Esophagus muscularis mucosa (tissue), 4 donors: ENCODE measurements at regions not wholly inside any gene's neighbourhood (a gene's known extent, or its start where the extent isn't known, plus 50 kb on each side); places are given as distances from the start of the nearest gene placed in this dataset.
A peak's percentile ranks its signal among the peaks of the same experiment; 100 is the strongest.

Experiments
- DNase-seq: peaks from one replicate; pipeline ENCODE4 v3.0.0-alpha.2; 2017; ENCODE audit errors: extremely low spot score
- H3K27ac ChIP-seq, 4 donors: fragments of 200-600 bp; sonication (generic); replicated peaks in 1 of 4; 1 replicate in 3 of 4; 2 replicates in 1 of 4; pipeline ENCODE4 v1.5.1; 2016 to 2019; ENCODE audit warnings: mild to moderate bottlenecking in 1 of 4
- H3K27me3 ChIP-seq, 4 donors: fragments of 200-600 bp; sonication (generic); one replicate each; pipeline versions ENCODE4 v1.5.1 to v1.6.0; 2016 to 2019
- H3K36me3 ChIP-seq, 4 donors: fragments of 200-600 bp; sonication (generic); one replicate each; pipeline ENCODE4 v1.5.1; 2016 to 2019
- H3K4me1 ChIP-seq, 4 donors: fragments of 200-600 bp; sonication (generic); one replicate each; pipeline ENCODE4 v1.5.1; 2016 to 2019
- H3K4me3 ChIP-seq, 4 donors: fragments of 200-600 bp; sonication (generic); 1 replicate in 2 of 4; 2 replicates in 2 of 4; pipeline ENCODE4 v1.5.1; 2016 to 2019; ENCODE audit warnings: mild to moderate bottlenecking in 4 of 4, moderate library complexity in 1 of 4
- H3K9me3 ChIP-seq, 4 donors: fragments of 200-600 bp; sonication (generic); 1 replicate in 3 of 4; 2 replicates in 1 of 4; pipeline ENCODE4 v1.5.1; 2016 to 2019
- EP300 ChIP-seq: sonication (generic); formaldehyde crosslinking; IDR thresholded peaks from one replicate; pipeline ENCODE4 v1.6.1; 2017; ENCODE audit warnings: antibody characterized with exemption
- POLR2A ChIP-seq: fragments of 450-650 bp; IDR thresholded peaks from one replicate; pipeline ENCODE4 v1.6.1; 2017; ENCODE audit warnings: antibody characterized with exemption, moderate library complexity, mild to moderate bottlenecking, low read depth
- POLR2AphosphoS5 ChIP-seq, 2 donors: sonication (generic); formaldehyde crosslinking; IDR thresholded peaks; one replicate each; pipeline ENCODE4 v1.6.1; 2017; ENCODE audit warnings: antibody characterized with exemption in 2 of 2
- WGBS: methylation state at CpG from one replicate; pipeline ENCODE4 v1.1.5; 2018; 5-methylcytosine and 5-hydroxymethylcytosine counted together
- intact Hi-C: fragments of 100-400 bp; cut with DNase I; formaldehyde crosslinking; loops from one replicate; pipeline ENCODE4 v1.15.1; 2023
- TF ChIP-seq, protein P1 (sequence below), 3 experiments: fragments of 200-600 bp in 2 of 3; fragments of 450-650 bp in 1 of 3; sonication (generic) in 2 of 3; IDR thresholded peaks; one replicate each; pipeline ENCODE4 v1.5.1; 2017 to 2019; ENCODE audit warnings: antibody characterized with exemption in 3 of 3, mild to moderate bottlenecking in 2 of 3, moderate library complexity in 1 of 3

DNA sequence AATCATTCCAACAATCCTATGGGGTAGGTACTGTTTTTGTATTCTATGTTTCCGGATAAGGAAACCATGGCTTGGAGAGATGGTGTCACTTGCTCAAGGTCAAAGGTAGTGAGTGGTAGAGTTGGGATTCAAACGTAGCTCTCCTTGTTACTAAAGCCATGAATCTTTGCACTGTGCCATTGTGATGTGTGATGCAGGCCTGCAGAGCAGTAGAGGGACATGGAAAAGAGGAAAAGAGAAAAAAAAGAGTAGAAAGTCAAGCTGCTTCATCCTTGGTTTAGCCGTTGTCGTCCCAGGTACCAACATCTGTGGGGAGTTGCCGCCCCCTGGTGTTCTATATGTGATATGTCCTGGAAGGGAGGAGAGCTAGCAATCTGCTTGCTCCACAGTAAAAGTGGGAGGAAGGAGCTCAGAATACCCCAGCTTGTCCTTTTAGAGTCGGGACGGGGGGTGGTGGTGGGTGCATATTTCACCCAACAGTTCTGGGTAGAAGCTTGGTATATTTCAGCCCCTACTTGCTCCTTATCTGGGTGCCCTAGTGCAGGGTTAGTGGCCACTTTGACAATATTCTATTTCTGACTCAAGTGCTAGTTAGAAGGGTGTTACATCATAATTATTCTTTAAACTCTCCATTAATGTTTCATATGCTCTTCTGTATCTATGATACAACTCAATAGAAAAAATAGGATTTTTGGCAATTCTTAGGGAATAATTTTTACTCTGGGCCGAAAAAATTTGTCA is 98.4 kb downstream of the EBNA1BP2 start:
- intact Hi-C loops = loop anchor here (1.0 to 5.0 kb wide), 2 partner anchors 160 to 296 kb away; no protein-coding TSS in a partner anchor
- WGBS = 29% methylated on average over 8 of the region's 8 CpGs
- Histone ChIP-seq H3K36me3 (no peaks in the 10 kb centered on the region), H3K27ac (no peak overlapping the region), H3K4me3 (no peak overlapping the region), H3K4me1 (peaks cover under 1 to 16% (median 4%) of the 10 kb centered on the region in 4 donors), H3K27me3 (peaks cover 0 to under 1% (median 0%) of the 10 kb centered on the region in 4 donors), H3K9me3 (no peaks in the 10 kb centered on the region)
- TF ChIP-seq EP300 (no peak), POLR2A (no peak), POLR2AphosphoS5 (IDR thresholded peaks at IDR 0.05) (peak in 1 of 2 donors; percentile 38)
- TF ChIP-seq, protein P1, sequence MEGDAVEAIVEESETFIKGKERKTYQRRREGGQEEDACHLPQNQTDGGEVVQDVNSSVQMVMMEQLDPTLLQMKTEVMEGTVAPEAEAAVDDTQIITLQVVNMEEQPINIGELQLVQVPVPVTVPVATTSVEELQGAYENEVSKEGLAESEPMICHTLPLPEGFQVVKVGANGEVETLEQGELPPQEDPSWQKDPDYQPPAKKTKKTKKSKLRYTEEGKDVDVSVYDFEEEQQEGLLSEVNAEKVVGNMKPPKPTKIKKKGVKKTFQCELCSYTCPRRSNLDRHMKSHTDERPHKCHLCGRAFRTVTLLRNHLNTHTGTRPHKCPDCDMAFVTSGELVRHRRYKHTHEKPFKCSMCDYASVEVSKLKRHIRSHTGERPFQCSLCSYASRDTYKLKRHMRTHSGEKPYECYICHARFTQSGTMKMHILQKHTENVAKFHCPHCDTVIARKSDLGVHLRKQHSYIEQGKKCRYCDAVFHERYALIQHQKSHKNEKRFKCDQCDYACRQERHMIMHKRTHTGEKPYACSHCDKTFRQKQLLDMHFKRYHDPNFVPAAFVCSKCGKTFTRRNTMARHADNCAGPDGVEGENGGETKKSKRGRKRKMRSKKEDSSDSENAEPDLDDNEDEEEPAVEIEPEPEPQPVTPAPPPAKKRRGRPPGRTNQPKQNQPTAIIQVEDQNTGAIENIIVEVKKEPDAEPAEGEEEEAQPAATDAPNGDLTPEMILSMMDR (IDR thresholded peaks at IDR 0.05) = peak; percentile 85 to 94 (median 91)
- no peak for DNase-seq

DNA sequence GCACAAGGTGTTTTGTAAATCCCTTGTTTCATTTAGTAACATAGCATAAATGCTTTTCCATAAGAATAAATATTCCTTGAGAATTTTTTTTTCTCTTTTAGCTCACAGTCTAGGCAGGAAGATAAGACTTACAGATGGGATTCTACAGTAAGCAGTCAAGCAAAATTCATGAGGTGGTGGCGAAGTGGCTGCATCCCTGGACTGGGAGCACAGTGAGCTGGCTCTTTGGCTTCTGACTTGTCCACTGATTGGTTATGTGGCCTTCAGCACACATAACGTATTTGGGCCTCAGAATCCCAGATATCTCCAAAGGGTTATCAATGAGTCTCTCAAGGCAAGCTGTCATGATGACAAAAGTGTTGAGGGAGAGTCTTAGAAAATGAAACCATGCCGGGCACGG is 99.8 kb downstream of the EBNA1BP2 start:
- no peak for TF ChIP-seq POLR2AphosphoS5 (IDR thresholded peaks at IDR 0.05)
- TF ChIP-seq POLR2A = no peak
- TF ChIP-seq, protein P1 (IDR thresholded peaks at IDR 0.05) = no peak
- no peak for TF ChIP-seq EP300
- Histone ChIP-seq H3K4me3 (no peak overlapping the region), H3K27me3 (peaks cover 0 to 7% (median 0%) of the 10 kb centered on the region in 4 donors), H3K4me1 (peaks cover 5 to 27% (median 14%) of the 10 kb centered on the region in 4 donors), H3K36me3 (no peaks in the 10 kb centered on the region), H3K27ac (no peak overlapping the region), H3K9me3 (no peaks in the 10 kb centered on the region)
- 87% methylated on average over 4 of the region's 4 CpGs for WGBS
- no peak for DNase-seq
- intact Hi-C loops = loop anchor here (5.0 kb wide), 1 partner anchor 295 kb away; no protein-coding TSS in a partner anchor

DNA sequence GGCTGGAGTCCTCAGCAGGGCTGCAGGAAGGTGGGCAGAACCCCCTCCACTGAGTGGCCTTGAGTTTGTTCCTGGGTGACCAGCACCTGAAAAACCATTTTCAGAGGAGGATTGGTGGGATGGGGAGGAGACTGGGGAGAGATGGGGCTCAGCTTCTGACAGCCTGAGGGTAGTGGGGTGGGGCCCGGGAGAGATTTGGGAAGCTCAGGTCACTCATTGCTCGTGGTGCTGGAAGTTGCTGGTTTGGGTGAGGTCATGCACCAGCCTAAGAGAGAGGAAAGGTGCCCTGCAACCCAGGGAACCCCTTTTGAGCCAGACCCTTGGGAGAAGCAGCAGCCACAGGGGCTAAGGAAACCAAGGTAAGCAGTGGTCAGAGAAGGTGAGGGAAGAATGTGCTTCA is 100.8 kb downstream of the EBNA1BP2 start:
- H3K9me3 ChIP-seq = no peaks in the 10 kb centered on the region
- TF ChIP-seq EP300 (no peak), POLR2AphosphoS5 (IDR thresholded peaks at IDR 0.05) (no peak)
- TF ChIP-seq, protein P1 (IDR thresholded peaks at IDR 0.05) = no peak
- intact Hi-C loops = loop anchor here (5.0 kb wide), 1 partner anchor 294 kb away; no protein-coding TSS in a partner anchor
- no peak overlapping the region for H3K27ac ChIP-seq
- H3K27me3 ChIP-seq = peaks cover 0 to 7% (median 0%) of the 10 kb centered on the region in 4 donors
- no peak for DNase-seq
- WGBS = 72% methylated on average over 2 of the region's 2 CpGs
- H3K4me1 ChIP-seq = peaks cover 5 to 27% (median 14%) of the 10 kb centered on the region in 4 donors
- no peaks in the 10 kb centered on the region for H3K36me3 ChIP-seq
- H3K4me3 ChIP-seq = no peak overlapping the region

DNA sequence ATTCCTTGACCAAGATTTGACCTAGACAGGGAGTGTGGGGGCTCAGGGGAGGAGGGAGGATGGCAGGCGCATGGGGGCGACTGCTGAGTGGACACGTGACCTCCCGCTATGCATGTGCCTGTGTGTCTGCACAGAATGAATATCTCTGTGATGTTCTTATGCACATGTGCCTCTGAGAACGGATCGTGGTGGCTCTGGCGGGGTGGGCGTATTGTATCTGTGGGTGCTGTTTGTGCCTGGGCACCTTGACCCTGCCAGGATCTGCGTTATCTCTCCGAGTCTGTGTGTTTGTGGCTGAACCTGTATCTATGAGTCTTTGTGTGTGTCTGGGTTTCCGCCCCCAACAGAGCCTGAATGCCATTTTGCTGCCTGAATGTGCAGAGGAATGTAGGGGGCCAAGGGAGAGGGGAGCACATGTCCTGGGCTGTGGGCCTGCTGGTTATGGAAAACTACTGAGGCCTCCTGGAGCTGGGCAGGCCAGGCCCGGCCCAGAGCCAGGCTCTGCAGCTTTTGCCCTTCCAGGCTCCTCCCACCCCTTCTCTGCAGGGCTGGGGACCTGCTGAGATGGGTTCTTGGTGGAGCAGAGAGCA is 102.5 kb downstream of the EBNA1BP2 start:
- Histone ChIP-seq H3K4me3 (no peak overlapping the region), H3K9me3 (no peaks in the 10 kb centered on the region), H3K27ac (no peak overlapping the region), H3K36me3 (no peaks in the 10 kb centered on the region), H3K4me1 (peaks cover 5 to 27% (median 14%) of the 10 kb centered on the region in 4 donors), H3K27me3 (peaks cover 0 to 7% (median 0%) of the 10 kb centered on the region in 4 donors)
- TF ChIP-seq POLR2AphosphoS5 (IDR thresholded peaks at IDR 0.05) = no peak
- no peak for TF ChIP-seq POLR2A
- intact Hi-C loops = loop anchor here (5.0 kb wide), 1 partner anchor 292 kb away; no protein-coding TSS in a partner anchor
- DNase-seq = no peak
- WGBS = 91% methylated on average over 12 of the region's 12 CpGs

DNA sequence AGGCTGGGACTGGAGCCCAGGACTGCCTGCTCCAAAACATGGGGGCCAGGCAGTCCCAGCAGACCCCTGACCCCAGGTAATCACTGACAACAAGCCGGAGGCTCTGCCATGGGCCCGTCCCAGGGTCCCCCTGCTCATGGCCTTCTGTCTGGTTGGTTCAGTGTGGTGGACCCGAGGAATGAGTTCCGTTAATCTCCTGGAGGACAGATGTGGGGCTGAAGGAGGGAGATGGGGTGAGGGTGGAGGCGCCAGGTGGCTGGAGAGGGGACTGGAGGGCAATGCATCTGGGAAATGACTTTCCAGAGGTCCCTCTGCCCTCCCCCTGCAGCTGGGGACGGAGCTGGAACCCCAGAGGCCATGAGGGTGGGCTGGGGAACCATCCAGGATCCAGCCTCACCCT is 103.2 kb downstream of the EBNA1BP2 start:
- H3K36me3 ChIP-seq = no peaks in the 10 kb centered on the region
- H3K27ac ChIP-seq = no peak overlapping the region
- H3K27me3 ChIP-seq = peaks cover 0 to 7% (median 0%) of the 10 kb centered on the region in 4 donors
- TF ChIP-seq EP300 = no peak
- TF ChIP-seq, protein P1 (IDR thresholded peaks at IDR 0.05) = no peak
- no peak for TF ChIP-seq POLR2A
- no peak for TF ChIP-seq POLR2AphosphoS5 (IDR thresholded peaks at IDR 0.05)
- peak overlapping the region in 1 of 4 donors; percentile 58 for H3K4me3 ChIP-seq
- no peaks in the 10 kb centered on the region for H3K9me3 ChIP-seq
- intact Hi-C loops = no loop called here
- 96% methylated on average over 5 of the region's 6 CpGs for WGBS
- peaks cover 5 to 27% (median 14%) of the 10 kb centered on the region in 4 donors for H3K4me1 ChIP-seq
- DNase-seq = no peak
